ENCODE measurements at regions not wholly inside any gene's neighbourhood (a gene's known extent, or its start where the extent isn't known, plus 50 kb on each side); places are given as distances from the start of the nearest gene placed in this dataset.

DNA sequence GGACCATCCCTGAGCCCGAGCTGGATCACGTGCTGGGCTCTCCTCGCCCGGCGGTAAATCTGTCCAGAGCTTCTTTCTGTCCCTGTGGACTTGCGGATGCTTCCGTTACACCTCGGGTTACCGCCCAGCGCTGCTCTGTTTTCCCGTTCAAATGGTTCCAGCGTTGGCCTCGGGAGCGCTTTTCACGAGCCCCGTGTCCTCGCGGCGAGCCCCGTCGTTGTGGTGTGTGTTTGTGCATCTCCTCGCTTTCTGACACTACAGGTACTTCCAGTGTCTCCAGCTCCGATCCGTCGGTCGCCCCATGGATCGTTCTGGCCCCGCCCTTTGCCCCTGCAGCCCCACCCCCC is 77.4 kb downstream of the RTP5 start:
- DNase-seq (ENCODE audit: low read depth) = no peak
- H3K4me3 ChIP-seq (ENCODE audit: low read depth, low read length) = no peak overlapping the region
- TF ChIP-seq CTCF (conservative IDR thresholded peaks at IDR 0.05; ENCODE audit: low read depth, low read length) = no peak

DNA sequence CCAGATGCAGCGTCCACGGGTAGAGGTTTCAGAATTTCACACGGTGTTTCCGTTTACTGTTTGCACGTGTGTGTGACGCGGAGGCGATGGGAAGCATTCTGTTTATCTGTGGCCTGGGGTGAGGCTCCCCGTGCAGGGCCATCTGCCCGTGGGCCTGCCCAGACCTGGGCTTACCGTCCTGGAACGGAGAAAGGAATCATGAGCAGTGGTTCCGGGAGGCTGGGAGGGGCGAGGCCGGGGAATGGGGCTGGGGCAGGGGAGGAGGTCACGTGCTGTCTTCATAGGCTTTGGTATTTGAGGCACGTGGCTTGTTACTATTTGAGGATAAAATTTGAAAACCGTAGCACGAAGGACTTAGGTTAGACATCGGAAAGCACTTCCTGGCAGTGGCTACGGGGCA is 77.9 kb downstream of the RTP5 start:
- no peak for DNase-seq (ENCODE audit: low read depth)
- TF ChIP-seq CTCF (conservative IDR thresholded peaks at IDR 0.05; ENCODE audit: low read depth, low read length) = no peak
- H3K4me3 ChIP-seq (ENCODE audit: low read depth, low read length) = no peak overlapping the region

- TF ChIP-seq CTCF (conservative IDR thresholded peaks at IDR 0.05; ENCODE audit: low read depth, low read length) = no peak
- no peak overlapping the region for H3K4me3 ChIP-seq (ENCODE audit: low read depth, low read length)
- DNase-seq (ENCODE audit: low read depth) = no peak
Measured at GRCh38 chr2:241947876-241948275, 78.3 kb downstream of the RTP5 start.

DNA sequence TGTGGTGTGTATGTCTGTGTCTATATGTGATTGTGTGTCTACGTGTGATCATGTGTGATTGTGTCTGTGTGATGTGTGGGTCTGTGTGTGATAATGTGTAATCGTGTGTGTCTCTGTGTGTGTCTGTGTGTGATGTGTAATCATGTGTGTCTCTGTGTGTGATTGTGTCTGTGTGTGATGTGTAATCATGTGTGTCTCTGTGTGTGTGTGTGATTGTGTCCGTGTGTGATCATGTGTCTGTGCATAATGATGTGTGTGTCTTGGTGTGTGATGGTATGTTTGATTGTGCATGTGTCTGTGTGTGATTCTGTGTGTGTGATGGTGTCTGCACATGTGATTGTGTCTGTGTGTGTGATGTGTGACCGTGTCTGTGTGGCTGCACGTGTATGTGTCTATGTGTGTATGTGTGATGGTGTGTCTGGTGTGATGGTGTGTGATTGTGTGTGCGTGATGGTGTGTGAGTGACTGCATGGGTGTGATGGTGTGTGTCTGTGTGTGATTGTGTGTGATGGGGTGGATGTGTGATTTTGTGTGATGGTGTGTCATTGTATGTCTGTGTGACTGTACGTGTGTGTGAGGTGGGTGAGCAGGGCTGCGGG is 78.9 kb downstream of the RTP5 start:
- TF ChIP-seq CTCF (conservative IDR thresholded peaks at IDR 0.05; ENCODE audit: low read depth, low read length) = no peak

GRCh38 chr2:241948901-241949735 is 79.6 kb downstream of the RTP5 start:
- no peak for DNase-seq (ENCODE audit: low read depth)
- TF ChIP-seq CTCF (conservative IDR thresholded peaks at IDR 0.05; ENCODE audit: low read depth, low read length) = no peak
- no peak overlapping the region for H3K4me3 ChIP-seq (ENCODE audit: low read depth, low read length)

More for the DNA sequence above, 78.9 kb downstream of the RTP5 start:
- no peak for DNase-seq (ENCODE audit: low read depth)
- no peak overlapping the region for H3K4me3 ChIP-seq (ENCODE audit: low read depth, low read length)

- no peak for TF ChIP-seq CTCF (conservative IDR thresholded peaks at IDR 0.05; ENCODE audit: low read depth, low read length)
- no peak overlapping the region for H3K4me3 ChIP-seq (ENCODE audit: low read depth, low read length)
- no peak for DNase-seq (ENCODE audit: low read depth)
Measured at GRCh38 chr2:241949736-241950412, 80.3 kb downstream of the RTP5 start.

Data from choroid plexus epithelial cell (primary cell).